NCI-H2196 treated with DMSO at 0.1 percent for 48 hours (cell line): ENCODE measurements at regions not wholly inside any gene's neighbourhood (a gene's known extent, or its start where the extent isn't known, plus 50 kb on each side); places are given as distances from the start of the nearest gene placed in this dataset.

Source experiments
- DNase-seq: peaks from one replicate; lab custom pipeline; 2025; ENCODE audit not compliant: unreplicated experiment; lab: John Stamatoyannopoulos, UW

- no peak for DNase-seq
These were observed 126.0 kb upstream of the RET start for GRCh38 chr10:42950606-42951485.

DNA sequence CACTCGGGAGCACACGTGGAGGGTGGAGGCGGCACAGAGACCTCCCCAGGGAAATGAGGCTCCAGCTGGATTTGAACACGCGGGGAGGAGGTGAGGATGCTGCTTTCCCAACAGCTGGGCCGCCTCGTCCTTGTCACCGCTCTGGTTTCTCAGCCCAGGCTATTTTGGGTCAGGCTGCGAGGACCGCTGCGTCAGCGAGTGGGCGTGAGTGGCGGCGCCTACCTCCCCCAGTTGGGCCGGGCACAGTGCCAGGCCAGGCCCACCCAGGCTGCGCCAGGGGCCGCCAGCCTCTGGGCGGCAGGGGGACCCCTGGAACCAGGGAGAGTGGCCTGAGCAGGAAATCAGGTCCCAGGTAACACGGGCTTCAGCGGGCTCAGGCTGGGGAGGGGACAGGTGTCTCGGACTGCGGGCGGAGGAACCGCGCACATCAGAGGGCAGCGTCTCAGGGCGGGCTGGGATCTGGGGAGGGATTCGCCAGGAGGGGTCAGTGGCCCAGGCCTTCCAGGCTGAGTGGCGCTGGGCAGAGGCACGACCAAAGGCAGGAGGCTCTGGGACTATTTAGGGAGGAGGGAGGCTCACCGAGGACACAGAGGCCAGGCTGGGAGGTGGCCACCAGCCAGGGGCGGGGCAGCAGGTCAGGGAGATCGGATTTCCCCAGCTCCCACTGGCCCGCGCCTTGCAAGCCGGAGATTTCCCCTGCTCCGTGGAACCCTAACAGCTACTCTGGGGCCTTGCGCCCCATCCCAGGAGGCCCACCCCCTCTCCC is 125.2 kb upstream of the RET start:
- no peak for DNase-seq

DNA sequence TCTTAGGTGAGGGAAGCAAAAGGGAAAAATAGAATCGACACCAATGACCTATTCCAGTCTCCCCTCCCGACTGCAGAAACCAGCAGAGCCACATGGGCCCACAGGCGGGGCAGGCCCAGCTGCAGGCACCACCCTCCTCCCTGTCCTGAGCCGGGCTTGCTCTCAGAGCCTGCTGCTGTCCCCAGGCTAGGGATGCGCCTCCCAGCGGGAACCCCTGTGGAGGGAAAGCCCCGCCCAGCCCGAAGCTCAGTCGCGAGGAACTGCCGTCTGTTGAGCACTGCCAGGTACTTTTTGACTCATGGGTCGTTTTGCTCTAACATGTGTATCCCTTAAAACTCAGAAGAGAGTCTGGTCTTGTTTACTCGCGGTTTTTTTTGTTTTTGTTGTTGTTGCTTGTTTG is 124.5 kb upstream of the RET start:
- DNase-seq, result no peak

DNA sequence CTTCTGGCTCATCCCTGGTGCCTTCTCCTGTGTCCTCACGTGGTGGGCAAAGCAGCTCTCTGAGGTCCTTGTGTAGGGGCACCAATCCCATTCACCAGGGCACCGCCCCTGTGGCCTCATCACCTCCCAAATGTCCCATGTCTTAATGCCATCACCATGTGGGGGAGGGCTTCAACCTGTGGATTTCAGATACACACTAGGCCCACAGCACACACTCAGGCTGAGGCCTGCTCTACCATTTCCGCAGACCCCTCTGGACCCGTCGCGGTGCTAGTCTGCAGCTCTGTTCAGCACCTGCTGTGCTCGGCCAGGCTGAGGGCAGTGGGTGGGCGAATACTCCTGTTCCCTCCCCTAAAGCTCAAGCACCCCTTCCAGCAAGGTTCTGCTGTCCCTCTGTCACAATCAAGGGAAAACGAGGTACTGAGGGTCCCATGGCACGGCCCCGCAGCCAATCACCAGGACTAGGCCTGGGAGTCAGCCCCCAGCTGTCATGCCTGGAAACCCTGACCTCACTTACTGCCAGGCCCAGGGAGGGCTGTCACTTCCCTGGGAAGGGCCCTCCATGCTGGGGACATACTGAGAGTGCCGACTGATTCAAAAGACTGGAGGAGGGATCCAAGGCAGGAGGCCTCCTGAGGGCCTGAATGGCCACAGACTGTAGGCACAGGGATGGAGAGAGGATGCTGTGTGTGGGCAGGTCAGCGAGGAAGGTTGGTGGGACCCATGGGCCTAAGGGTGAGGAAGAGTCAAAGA is 123.8 kb upstream of the RET start:
- no peak for DNase-seq

- no peak for DNase-seq
These were observed 122.9 kb upstream of the RET start for GRCh38 chr10:42953684-42954674.

DNA sequence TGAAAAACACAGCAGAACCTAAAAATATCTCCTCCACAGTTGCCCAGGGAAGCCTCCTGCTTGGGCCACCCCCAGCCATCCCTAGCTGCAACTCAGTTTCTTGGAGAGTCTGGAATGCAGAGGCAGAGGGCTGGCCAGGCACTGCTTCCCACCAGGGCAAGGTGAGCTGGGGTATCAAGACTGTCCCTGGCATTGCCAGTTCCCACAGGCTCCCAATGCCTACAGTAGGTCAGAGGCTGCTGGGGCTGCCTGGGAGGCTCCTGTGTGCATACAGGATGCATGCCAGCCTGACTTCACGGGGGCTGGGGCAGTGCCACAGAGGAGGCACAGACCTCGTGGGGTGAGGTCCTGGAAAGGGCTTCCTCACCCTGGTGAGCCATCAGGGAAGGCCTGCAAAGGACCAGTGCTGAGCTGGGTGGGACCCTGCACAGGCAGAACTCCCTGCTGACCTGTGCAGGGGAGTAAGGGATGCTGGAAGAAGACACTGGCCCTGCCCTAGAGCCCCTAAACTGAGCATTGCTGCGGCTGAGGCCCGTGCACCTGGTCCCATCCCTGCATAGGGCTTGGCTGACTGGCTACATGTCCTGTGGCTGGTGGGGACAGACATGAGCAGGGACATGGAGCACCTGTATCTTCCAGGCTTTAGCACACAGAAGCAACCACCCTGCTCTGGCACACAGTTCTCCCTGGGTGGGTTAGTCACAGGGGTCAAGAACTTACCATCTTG is 121.9 kb upstream of the RET start:
- DNase-seq, result no peak

DNA sequence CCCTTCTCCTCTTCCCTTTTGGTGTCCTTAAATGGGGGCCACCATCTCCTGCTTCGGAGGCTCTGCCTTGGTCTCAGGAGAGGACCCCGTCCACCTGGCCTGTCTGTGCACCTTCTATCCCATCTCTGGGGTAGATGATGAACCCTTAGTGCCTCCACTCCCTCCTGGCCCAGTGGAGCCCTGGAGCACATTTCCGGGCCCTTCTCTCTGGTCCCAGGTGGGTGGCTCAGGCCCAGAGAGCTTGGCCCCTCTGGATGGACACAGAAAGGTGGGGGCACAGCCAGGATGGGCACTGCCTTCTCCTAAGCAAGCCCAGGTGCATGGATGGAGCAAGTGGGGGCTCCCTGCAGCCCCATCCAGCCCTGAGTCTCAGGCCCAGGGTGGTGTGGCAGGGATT is 121.4 kb upstream of the RET start:
- DNase-seq, result no peak

GRCh38 chr10:42956045-42956444 is 120.8 kb upstream of the RET start:
- DNase-seq, result no peak

DNA sequence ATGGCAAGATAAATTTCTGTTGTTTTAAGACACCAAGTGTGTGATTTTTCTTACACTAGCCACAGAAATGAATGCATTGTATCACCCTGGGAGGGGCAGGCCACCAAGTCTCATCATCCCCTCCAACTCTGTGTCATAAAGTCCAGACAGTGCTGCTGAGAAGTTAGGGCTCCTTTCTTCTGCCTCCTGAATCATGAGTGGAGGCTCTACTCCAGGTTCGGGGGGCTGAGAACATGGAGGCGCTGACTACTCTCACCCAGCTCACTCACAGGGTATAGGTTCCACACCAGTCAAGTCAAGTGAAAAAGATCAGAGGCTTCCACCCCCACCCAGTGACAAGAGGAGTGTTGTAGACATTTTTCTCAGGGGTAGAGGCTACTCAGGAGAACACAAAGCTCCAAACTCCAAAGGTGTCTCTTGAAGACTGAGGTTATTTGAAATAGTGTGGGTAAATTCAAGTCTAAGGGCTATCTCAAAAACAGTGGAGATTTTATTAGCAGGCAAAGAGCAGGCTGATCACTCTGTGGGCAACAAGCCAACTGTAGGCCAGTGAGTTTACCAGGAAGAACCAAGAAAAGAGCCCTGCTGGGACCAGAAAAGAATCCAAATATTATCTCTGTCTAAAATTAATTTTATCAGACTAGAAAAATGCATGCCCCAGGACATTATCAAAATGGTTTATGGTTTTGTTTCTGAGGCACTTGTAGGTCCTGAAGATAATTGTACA is 118.6 kb upstream of the RET start:
- no peak for DNase-seq

GRCh38 chr10:42959833-42960232 is 117.0 kb upstream of the RET start:
- no peak for DNase-seq

GRCh38 chr10:42960491-42960990 is 116.3 kb upstream of the RET start:
- DNase-seq, result no peak

- no peak for DNase-seq
These were observed 115.7 kb upstream of the RET start for GRCh38 chr10:42960991-42961795.

DNA sequence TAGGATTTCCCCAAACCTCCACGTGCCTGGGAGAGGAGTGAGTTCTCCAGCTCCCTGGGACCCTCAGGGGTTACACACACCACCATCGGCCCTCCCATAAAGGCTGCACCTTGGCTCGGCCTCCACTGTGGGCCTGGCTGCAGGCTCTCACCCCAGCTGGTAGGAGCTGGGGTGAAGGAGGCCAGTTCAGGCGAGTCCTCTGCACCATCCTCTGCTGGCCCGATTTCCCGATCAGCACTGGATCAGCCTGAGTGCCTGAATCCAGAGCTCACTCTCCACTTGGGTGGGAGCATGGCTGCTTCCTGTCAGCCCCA is 115.1 kb upstream of the RET start:
- DNase-seq, result no peak

GRCh38 chr10:42962110-42962901 is 114.6 kb upstream of the RET start:
- DNase-seq, result no peak

- DNase-seq, result no peak
These were observed 114.0 kb upstream of the RET start for GRCh38 chr10:42962902-42963231.

DNA sequence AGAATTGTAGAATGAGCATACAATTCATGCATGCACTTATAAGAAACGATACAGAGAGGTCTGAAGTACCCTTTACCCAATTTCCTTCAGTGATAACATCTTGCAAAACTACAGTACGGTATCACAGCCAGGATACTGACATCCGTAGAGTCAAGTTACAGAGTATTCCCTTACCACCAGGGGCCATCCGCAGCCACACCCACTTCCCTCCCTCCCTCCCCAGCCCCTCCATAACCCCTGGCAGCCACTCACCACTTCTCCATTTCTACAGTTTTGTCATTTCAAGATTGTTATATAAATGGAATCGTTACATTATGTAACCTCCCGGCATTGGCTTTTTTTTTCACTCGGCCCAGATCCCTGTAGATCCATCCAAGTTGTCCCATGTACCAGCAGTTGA is 113.6 kb upstream of the RET start:
- DNase-seq, result no peak

DNA sequence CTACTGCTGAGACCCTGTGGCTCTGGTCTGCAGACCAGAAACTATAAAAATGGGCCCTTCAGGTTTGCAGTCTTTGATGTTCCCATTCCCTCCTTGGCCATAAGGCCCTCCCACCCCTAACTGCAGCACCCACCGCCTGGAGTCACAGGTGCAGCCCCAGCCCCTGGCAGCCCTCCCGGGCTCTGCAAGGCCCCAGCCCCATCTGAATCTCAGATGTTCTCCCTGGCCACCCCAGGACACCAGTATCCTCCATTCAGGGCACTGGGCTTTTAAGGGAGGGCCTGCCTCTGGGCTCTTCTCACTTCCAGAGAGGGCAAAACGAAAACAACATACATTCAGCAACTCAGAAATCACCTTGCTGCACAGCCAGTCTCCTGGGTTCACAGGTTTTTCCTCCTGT is 107.7 kb upstream of the RET start:
- no peak for DNase-seq

GRCh38 chr10:42969909-42970308 is 107.0 kb upstream of the RET start:
- DNase-seq, result no peak
